H9 (cell line): ENCODE measurements at regions not wholly inside any gene's neighbourhood (a gene's known extent, or its start where the extent isn't known, plus 50 kb on each side); places are given as distances from the start of the nearest gene placed in this dataset.

Experiments used
- DNase-seq: peaks from one replicate; pipeline ENCODE4 v3.0.0-alpha.2; 2017
- H2AFZ ChIP-seq: one replicate; pipeline ENCODE4 v1.6.1; 2013; ENCODE audit warnings: mild to moderate bottlenecking, low read length, control low read depth, moderate library complexity
- H2AK5ac ChIP-seq: 2 replicates; pipeline ENCODE4 v1.6.1; 2013; ENCODE audit warnings: low read length, control low read depth, mixed read lengths; ENCODE audit not compliant: insufficient read length
- H2BK120ac ChIP-seq: one replicate; pipeline ENCODE4 v1.6.1; 2013; ENCODE audit warnings: low read depth, mild to moderate bottlenecking, low read length, control low read depth, inconsistent platforms; ENCODE audit not compliant: poor library complexity, severe bottlenecking
- H2BK12ac ChIP-seq: 2 replicates; pipeline ENCODE4 v1.6.1; 2013; ENCODE audit warnings: low read length, control low read depth, mixed read lengths, low read depth; ENCODE audit not compliant: insufficient read length
- H2BK15ac ChIP-seq: 2 replicates; pipeline ENCODE4 v1.6.1; 2013; ENCODE audit warnings: low read depth, low read length, control low read depth
- H2BK20ac ChIP-seq: one replicate; pipeline ENCODE4 v1.6.1; 2013; ENCODE audit warnings: low read depth, mild to moderate bottlenecking, low read length, control low read depth, inconsistent platforms; ENCODE audit not compliant: poor library complexity, severe bottlenecking
- H2BK5ac ChIP-seq: 2 replicates; pipeline ENCODE4 v1.6.1; 2013; ENCODE audit warnings: low read length, control low read depth, mixed read lengths; ENCODE audit not compliant: insufficient read length
- H3K14ac ChIP-seq: 2 replicates; pipeline ENCODE4 v1.6.1; 2013; ENCODE audit warnings: low read length, control low read depth; ENCODE audit not compliant: insufficient read depth
- H3K18ac ChIP-seq: 2 replicates; pipeline ENCODE4 v1.6.1; 2013; ENCODE audit warnings: low read depth, mild to moderate bottlenecking, mixed read lengths, low read length, control low read depth; ENCODE audit not compliant: insufficient read length
- H3K23ac ChIP-seq: 2 replicates; pipeline ENCODE4 v1.6.1; 2013; ENCODE audit warnings: low read length, control low read depth, mixed read lengths, low read depth; ENCODE audit not compliant: insufficient read length
- H3K23me2 ChIP-seq: 2 replicates; pipeline ENCODE4 v1.6.1; 2013; ENCODE audit warnings: low read depth, mild to moderate bottlenecking, mixed read lengths, low read length, control low read depth; ENCODE audit not compliant: insufficient read length, poor library complexity, severe bottlenecking
- H3K27ac ChIP-seq: 2 replicates; pipeline ENCODE4 v1.5.1; 2013; ENCODE audit warnings: low read length, control low read depth, mixed read lengths, low read depth; ENCODE audit not compliant: insufficient read length
- H3K27me3 ChIP-seq: 2 replicates; pipeline ENCODE4 v1.6.1; 2013; ENCODE audit warnings: low read length, control low read depth, inconsistent platforms; ENCODE audit not compliant: insufficient read depth
- H3K4ac ChIP-seq: 2 replicates; pipeline ENCODE4 v1.6.1; 2013; ENCODE audit warnings: low read depth, mild to moderate bottlenecking, control low read depth, inconsistent platforms, low read length, moderate library complexity
- H3K4me1 ChIP-seq: 2 replicates; pipeline ENCODE4 v1.6.1; 2013; ENCODE audit warnings: low read length, control low read depth, inconsistent platforms; ENCODE audit not compliant: insufficient read depth
- H3K4me2 ChIP-seq: 2 replicates; pipeline ENCODE4 v1.6.1; 2013; ENCODE audit warnings: low read length, control low read depth, mixed read lengths; ENCODE audit not compliant: insufficient read length, insufficient read depth
- H3K56ac ChIP-seq: 2 replicates; pipeline ENCODE4 v1.6.1; 2013; ENCODE audit warnings: low read depth, mild to moderate bottlenecking, mixed read lengths, low read length, control low read depth; ENCODE audit not compliant: insufficient read length
- H3K79me1 ChIP-seq: 2 replicates; pipeline ENCODE4 v1.6.1; 2013; ENCODE audit warnings: low read depth, mild to moderate bottlenecking, moderate library complexity, low read length, control low read depth, inconsistent platforms; ENCODE audit not compliant: insufficient read depth, poor library complexity, severe bottlenecking
- H3K79me2 ChIP-seq: 2 replicates; pipeline ENCODE4 v1.6.1; 2013; ENCODE audit warnings: low read length, control low read depth, inconsistent platforms; ENCODE audit not compliant: insufficient read depth
- H3K9ac ChIP-seq: 2 replicates; pipeline ENCODE4 v1.6.1; 2013; ENCODE audit warnings: low read length, control low read depth, mixed read lengths; ENCODE audit not compliant: insufficient read length; ENCODE audit errors: extremely low read depth
- H3K9me3 ChIP-seq: one replicate; pipeline ENCODE4 v1.6.1; 2013; ENCODE audit warnings: low read depth, low read length, inconsistent platforms; ENCODE audit not compliant: control insufficient read depth
- H3T11ph ChIP-seq: one replicate; pipeline ENCODE4 v1.6.1; 2013; ENCODE audit warnings: mild to moderate bottlenecking, low read length, control low read depth, inconsistent platforms
- H4K20me1 ChIP-seq: one replicate; pipeline ENCODE4 v1.6.1; 2013; ENCODE audit not compliant: control insufficient read depth, insufficient read length, insufficient read depth
- H4K5ac ChIP-seq: 2 replicates; pipeline ENCODE4 v1.6.1; 2013; ENCODE audit warnings: low read depth, mild to moderate bottlenecking, mixed read lengths, low read length, control low read depth; ENCODE audit not compliant: insufficient read length
- H4K8ac ChIP-seq: replicated peaks from 2 replicates; pipeline ENCODE4 v1.6.1; 2013; ENCODE audit warnings: low read length, control low read depth, mixed read lengths, low read depth; ENCODE audit not compliant: insufficient read length
- H4K91ac ChIP-seq: 2 replicates; pipeline ENCODE4 v1.6.1; 2013; ENCODE audit warnings: low read depth, mild to moderate bottlenecking, moderate library complexity, mixed read lengths, low read length, control low read depth; ENCODE audit not compliant: insufficient read length
- H3K27ac Mint-ChIP-seq, 3 experiments: 2 replicates in 2 of 3; 3 replicates in 1 of 3; pipeline ENCODE4 v1.8.0; 2020 to 2021; ENCODE audit warnings: mixed read lengths in 3 of 3, mild to moderate bottlenecking in 1 of 3, moderate library complexity in 1 of 3
- H3K27me3 Mint-ChIP-seq: 2 replicates; pipeline ENCODE4 v1.8.0; 2021; ENCODE audit warnings: low read depth, mild to moderate bottlenecking, moderate library complexity, mixed read lengths
- H3K36me3 Mint-ChIP-seq, 3 experiments: 2 replicates in 2 of 3; 3 replicates in 1 of 3; pipeline ENCODE4 v1.8.0; 2020 to 2021; ENCODE audit warnings: low read depth in 3 of 3, mixed read lengths in 3 of 3; ENCODE audit not compliant: insufficient read depth in 1 of 3
- H3K4me1 Mint-ChIP-seq, 2 experiments: 2 replicates each; pipeline ENCODE4 v1.8.0; 2020; ENCODE audit warnings: mixed read lengths in 2 of 2
- H3K4me3 Mint-ChIP-seq, 2 experiments: 2 replicates in 1 of 2; 3 replicates in 1 of 2; pipeline ENCODE4 v1.8.0; 2020 to 2021; ENCODE audit warnings: mild to moderate bottlenecking in 2 of 2, mixed read lengths in 2 of 2, moderate library complexity in 1 of 2
- H3K9me3 Mint-ChIP-seq, 2 experiments: 2 replicates in 1 of 2; 3 replicates in 1 of 2; pipeline ENCODE4 v1.8.0; 2020; ENCODE audit warnings: mild to moderate bottlenecking in 2 of 2, mixed read lengths in 2 of 2, moderate library complexity in 1 of 2
- CTCF ChIP-seq: fragments of 200-600 bp; sonication (generic); conservative IDR thresholded peaks from 3 replicates; pipeline ENCODE4 v1.8.0; 2021; ENCODE audit warnings: antibody characterized with exemption, mild to moderate bottlenecking

GRCh38 chr12:58148405-58148804 lies 207.0 kb downstream of the ATP23 start:
- Histone ChIP-seq H2AK5ac (no peak overlapping the region), H3K4ac (no peak overlapping the region), H3K4me2 (no peak overlapping the region), H3K18ac (no peak overlapping the region), H3K56ac (no peak overlapping the region), H3K79me1 (no peaks in the 10 kb centered on the region), H2AFZ (no peak overlapping the region), H3K9ac (no peak overlapping the region), H3K27me3 (no peaks in the 10 kb centered on the region), H4K8ac (no peak overlapping the region), H3K23me2 (no peaks in the 10 kb centered on the region), H2BK15ac (no peak overlapping the region), H3K79me2 (no peaks in the 10 kb centered on the region), H4K5ac (no peak overlapping the region), H3K27ac (no peak overlapping the region), H3K14ac (no peak overlapping the region), H3K4me1 (no peaks in the 10 kb centered on the region), H4K91ac (no peak overlapping the region), H2BK120ac (no peak overlapping the region), H4K20me1 (no peaks in the 10 kb centered on the region), H2BK12ac (no peak overlapping the region), H3K9me3 (no peaks in the 10 kb centered on the region), H2BK20ac (no peak overlapping the region), H2BK5ac (no peak overlapping the region), H3T11ph (no peak overlapping the region), H3K23ac (no peak overlapping the region)
- no peak for TF ChIP-seq CTCF
- Mint-ChIP-seq H3K4me1 (no peaks in the 10 kb centered on the region), H3K9me3 (peaks cover 11 to 13% of the 10 kb centered on the region in 2 experiments; a peak in 4 of 5 replicates), H3K36me3 (peaks cover 0 to 14% (median 8%) of the 10 kb centered on the region in 3 experiments; a peak in 5 of 7 replicates), H3K4me3 (no peak overlapping the region), H3K27me3 (no peaks in the 10 kb centered on the region; the same call in 1 of the 2 replicates), H3K27ac (no peak overlapping the region)
- DNase-seq = no peak
